ENCODE measurements at regions not wholly inside any gene's neighbourhood (a gene's known extent, or its start where the extent isn't known, plus 50 kb on each side); places are given as distances from the start of the nearest gene placed in this dataset.

DNA sequence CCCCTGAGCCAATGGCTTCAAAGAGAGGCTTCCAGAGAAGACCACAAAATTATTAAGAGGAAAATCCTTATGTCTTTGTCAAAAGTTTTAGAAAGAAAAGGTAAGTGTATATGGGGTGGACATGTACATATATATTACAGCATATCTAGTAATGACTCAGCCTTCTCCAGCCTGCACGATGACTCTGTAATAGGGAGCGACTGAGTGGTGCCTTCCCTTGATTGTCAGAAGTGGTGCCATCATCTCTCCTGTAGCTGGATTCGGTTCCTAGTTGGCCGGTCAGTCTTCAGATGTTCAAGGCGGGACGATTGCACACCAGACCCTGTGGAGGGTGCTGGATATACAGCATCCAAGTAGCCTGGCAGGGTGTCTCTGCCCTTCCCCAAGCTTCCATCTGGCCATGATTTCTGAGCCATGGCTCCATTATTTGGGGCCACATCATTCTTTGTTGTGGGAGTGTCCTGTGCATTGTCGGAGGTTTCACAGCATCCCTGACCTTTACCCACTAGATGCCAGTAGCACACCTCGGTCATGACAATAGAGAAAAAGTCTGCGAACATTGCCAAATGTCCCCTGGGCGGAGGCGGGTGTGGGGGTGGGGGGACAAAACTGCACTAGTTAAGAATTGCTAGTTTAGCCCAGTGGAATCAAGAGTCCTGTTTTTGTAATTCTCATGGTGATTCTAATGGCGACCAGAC, 206.2 kb upstream of the KAZN start:
- TF ChIP-seq CTCF (IDR thresholded peaks at IDR 0.05; ENCODE audit: low read depth, low read length, poor library complexity, severe bottlenecking) (no peak), EZH2phosphoT487 (IDR thresholded peaks at IDR 0.05; ENCODE audit: borderline replicate concordance, low read length) (no peak)

All from DOHH2 (cell line).